Astrocyte (in vitro differentiated cells and primary cell): ENCODE measurements at regions not wholly inside any gene's neighbourhood (a gene's known extent, or its start where the extent isn't known, plus 50 kb on each side); places are given as distances from the start of the nearest gene placed in this dataset.

ENCODE experiments used
- DNase-seq: peaks from one replicate; pipeline ENCODE4 v3.0.0-alpha.2; 2010; ENCODE audit warnings: low read depth
- FAIRE-seq: peaks from 2 replicates; lab custom pipeline; 2011; peaks lifted over from hg19 to GRCh38; lab: Jason Lieb, UNC
- H2AFZ ChIP-seq: 2 replicates; pipeline ENCODE4 v1.6.0; 2012; ENCODE audit warnings: low read depth, low read length, inconsistent platforms
- H3K27ac ChIP-seq: 2 replicates; pipeline ENCODE4 v1.5.1; 2011; ENCODE audit warnings: low read depth, low read length, inconsistent platforms
- H3K27me3 ChIP-seq: 2 replicates; pipeline ENCODE4 v1.6.0; 2011; ENCODE audit warnings: low read length, inconsistent platforms; ENCODE audit not compliant: insufficient read depth
- H3K36me3 ChIP-seq: 2 replicates; pipeline ENCODE4 v1.5.1; 2011; ENCODE audit warnings: low read length, inconsistent platforms; ENCODE audit not compliant: insufficient read depth
- H3K4me1 ChIP-seq: 2 replicates; pipeline ENCODE4 v1.5.1; 2011; ENCODE audit warnings: low read length, inconsistent platforms; ENCODE audit not compliant: insufficient read depth
- H3K4me2 ChIP-seq: 2 replicates; pipeline ENCODE4 v1.6.0; 2012; ENCODE audit warnings: low read length, inconsistent platforms
- H3K4me3 ChIP-seq: 2 replicates; pipeline ENCODE4 v1.5.1; 2011; ENCODE audit warnings: low read depth, mild to moderate bottlenecking, low read length, inconsistent platforms; ENCODE audit not compliant: insufficient read depth
- H3K79me2 ChIP-seq: 2 replicates; pipeline ENCODE4 v1.6.0; 2012; ENCODE audit warnings: mild to moderate bottlenecking, low read length, inconsistent platforms; ENCODE audit not compliant: insufficient read depth
- H3K9ac ChIP-seq: 2 replicates; pipeline ENCODE4 v1.6.0; 2012; ENCODE audit warnings: mild to moderate bottlenecking, low read length, inconsistent platforms
- H3K9me3 ChIP-seq: 2 replicates; pipeline ENCODE4 v1.5.1; 2012; ENCODE audit warnings: low read depth, mild to moderate bottlenecking, low read length, inconsistent platforms; ENCODE audit not compliant: insufficient read depth
- H4K20me1 ChIP-seq: 2 replicates; pipeline ENCODE4 v1.6.0; 2012; ENCODE audit warnings: low read length, inconsistent platforms; ENCODE audit not compliant: insufficient read depth
- H3K27ac Mint-ChIP-seq: one replicate; pipeline ENCODE4 v1.8.0; 2021; ENCODE audit warnings: mild to moderate bottlenecking, mixed read lengths; ENCODE audit not compliant: unreplicated experiment
- H3K27me3 Mint-ChIP-seq: one replicate; pipeline ENCODE4 v1.8.0; 2021; ENCODE audit warnings: low read depth, mixed read lengths; ENCODE audit not compliant: unreplicated experiment
- H3K36me3 Mint-ChIP-seq: one replicate; pipeline ENCODE4 v1.8.0; 2021; ENCODE audit warnings: low read depth, mixed read lengths; ENCODE audit not compliant: unreplicated experiment
- H3K4me1 Mint-ChIP-seq: one replicate; pipeline ENCODE4 v1.8.0; 2021; ENCODE audit warnings: low read depth, mixed read lengths; ENCODE audit not compliant: unreplicated experiment
- H3K4me3 Mint-ChIP-seq: one replicate; pipeline ENCODE4 v1.8.0; 2021; ENCODE audit warnings: mild to moderate bottlenecking, moderate library complexity, mixed read lengths; ENCODE audit not compliant: unreplicated experiment
- H3K9me3 Mint-ChIP-seq: one replicate; pipeline ENCODE4 v1.8.0; 2021; ENCODE audit warnings: mild to moderate bottlenecking, mixed read lengths; ENCODE audit not compliant: unreplicated experiment
- CTCF ChIP-seq: IDR thresholded peaks from 2 replicates; pipeline ENCODE4 v1.5.1; 2011; ENCODE audit warnings: low read depth, mild to moderate bottlenecking, inconsistent platforms, low read length, moderate library complexity; ENCODE audit not compliant: insufficient read depth
- EZH2 ChIP-seq: IDR thresholded peaks from 2 replicates; pipeline ENCODE4 v1.6.1; 2012; ENCODE audit warnings: mild to moderate bottlenecking, low read length, inconsistent platforms; ENCODE audit not compliant: insufficient read depth

- H3K9me3 Mint-ChIP-seq, result peaks cover 2% of the 10 kb centered on the region
- no peak overlapping the region for H3K9ac ChIP-seq
- no peaks in the 10 kb centered on the region for H4K20me1 ChIP-seq
- H3K79me2 ChIP-seq, result no peaks in the 10 kb centered on the region
- H3K9me3 ChIP-seq, result no peaks in the 10 kb centered on the region
- H3K4me1 Mint-ChIP-seq, result peaks cover 3% of the 10 kb centered on the region
- no peak overlapping the region for H3K4me2 ChIP-seq
- H3K4me3 Mint-ChIP-seq, result no peak overlapping the region
- no peak overlapping the region for H3K4me3 ChIP-seq
- DNase-seq, result no peak
- no peak overlapping the region for H3K27ac Mint-ChIP-seq
- TF ChIP-seq CTCF (no peak), EZH2 (no peak)
- no peak for FAIRE-seq
- H2AFZ ChIP-seq, result no peak overlapping the region
- no peaks in the 10 kb centered on the region for H3K27me3 Mint-ChIP-seq
- H3K27me3 ChIP-seq, result no peaks in the 10 kb centered on the region
- H3K4me1 ChIP-seq, result no peaks in the 10 kb centered on the region
- no peaks in the 10 kb centered on the region for H3K36me3 Mint-ChIP-seq
- H3K27ac ChIP-seq, result no peak overlapping the region
- no peaks in the 10 kb centered on the region for H3K36me3 ChIP-seq
These were observed 66.7 kb upstream of the PRDM9 start for GRCh38 chr5:23440703-23441102.

GRCh38 chr5:23437011-23437410 lies 70.4 kb upstream of the PRDM9 start:
- Mint-ChIP-seq H3K36me3 (no peaks in the 10 kb centered on the region), H3K27ac (no peak overlapping the region), H3K27me3 (no peaks in the 10 kb centered on the region), H3K9me3 (no peaks in the 10 kb centered on the region), H3K4me3 (no peak overlapping the region), H3K4me1 (peaks cover 3% of the 10 kb centered on the region)
- FAIRE-seq (no peak), DNase-seq (no peak)
- H3K4me3 ChIP-seq, result no peak overlapping the region
- H4K20me1 ChIP-seq, result no peaks in the 10 kb centered on the region
- no peaks in the 10 kb centered on the region for H3K9me3 ChIP-seq
- H3K27ac ChIP-seq, result no peak overlapping the region
- H3K9ac ChIP-seq, result no peak overlapping the region
- no peaks in the 10 kb centered on the region for H3K27me3 ChIP-seq
- H3K4me2 ChIP-seq, result no peak overlapping the region
- TF ChIP-seq CTCF, result no peak
- TF ChIP-seq EZH2, result no peak
- no peaks in the 10 kb centered on the region for H3K36me3 ChIP-seq
- no peaks in the 10 kb centered on the region for H3K79me2 ChIP-seq
- H3K4me1 ChIP-seq, result no peaks in the 10 kb centered on the region
- H2AFZ ChIP-seq, result no peak overlapping the region

- TF ChIP-seq CTCF (no peak), EZH2 (no peak)
- H3K9me3 Mint-ChIP-seq, result no peaks in the 10 kb centered on the region
These were observed 73.7 kb upstream of the PRDM9 start for GRCh38 chr5:23433534-23434315.

More at GRCh38 chr5:23433534-23434315, 73.7 kb upstream of the PRDM9 start:
- no peaks in the 10 kb centered on the region for H3K79me2 ChIP-seq
- no peak overlapping the region for H3K9ac ChIP-seq
- H3K36me3 Mint-ChIP-seq, result no peaks in the 10 kb centered on the region
- H4K20me1 ChIP-seq, result no peaks in the 10 kb centered on the region
- no peak overlapping the region for H3K4me3 ChIP-seq
- H3K27me3 Mint-ChIP-seq, result no peaks in the 10 kb centered on the region
- H3K4me2 ChIP-seq, result no peak overlapping the region
- no peaks in the 10 kb centered on the region for H3K27me3 ChIP-seq
- H3K36me3 ChIP-seq, result no peaks in the 10 kb centered on the region
- no peak overlapping the region for H3K27ac Mint-ChIP-seq
- no peaks in the 10 kb centered on the region for H3K4me1 ChIP-seq
- H2AFZ ChIP-seq, result no peak overlapping the region
- H3K4me1 Mint-ChIP-seq, result no peaks in the 10 kb centered on the region
- H3K27ac ChIP-seq, result no peak overlapping the region
- DNase-seq (no peak), FAIRE-seq (no peak)
- H3K9me3 ChIP-seq, result no peaks in the 10 kb centered on the region
- no peak overlapping the region for H3K4me3 Mint-ChIP-seq
